ENCODE measurements at regions not wholly inside any gene's neighbourhood (a gene's known extent, or its start where the extent isn't known, plus 50 kb on each side); places are given as distances from the start of the nearest gene placed in this dataset.

DNA sequence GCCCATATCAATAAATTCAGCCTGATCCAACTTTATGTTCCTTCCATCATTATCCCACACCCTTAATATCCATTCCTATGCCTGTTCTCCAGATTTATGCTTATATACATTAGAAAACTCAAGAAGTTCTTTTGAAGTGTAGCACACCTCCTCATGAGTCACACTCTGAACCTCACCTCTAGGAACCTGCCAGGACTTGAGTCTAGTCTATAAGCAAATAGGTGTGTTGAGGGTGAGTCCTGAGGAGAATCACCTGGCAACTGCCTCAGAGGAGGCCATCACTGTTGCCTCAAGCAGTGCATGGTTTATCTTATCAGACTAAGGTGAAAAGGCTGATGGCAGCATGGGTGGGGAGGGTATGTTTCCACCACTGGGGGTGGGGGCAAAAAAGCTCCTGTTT is 496.7 kb downstream of the C6orf118 start:
- TF ChIP-seq CSDC2 (CRISPR knock-in tag; IDR thresholded peaks at IDR 0.05) (no peak), BACH2 (CRISPR knock-in tag; IDR thresholded peaks at IDR 0.05; ENCODE audit: borderline replicate concordance) (no peak), ZC3H10 (CRISPR knock-in tag; IDR thresholded peaks at IDR 0.05) (no peak)
- no peak for ATAC-seq

DNA sequence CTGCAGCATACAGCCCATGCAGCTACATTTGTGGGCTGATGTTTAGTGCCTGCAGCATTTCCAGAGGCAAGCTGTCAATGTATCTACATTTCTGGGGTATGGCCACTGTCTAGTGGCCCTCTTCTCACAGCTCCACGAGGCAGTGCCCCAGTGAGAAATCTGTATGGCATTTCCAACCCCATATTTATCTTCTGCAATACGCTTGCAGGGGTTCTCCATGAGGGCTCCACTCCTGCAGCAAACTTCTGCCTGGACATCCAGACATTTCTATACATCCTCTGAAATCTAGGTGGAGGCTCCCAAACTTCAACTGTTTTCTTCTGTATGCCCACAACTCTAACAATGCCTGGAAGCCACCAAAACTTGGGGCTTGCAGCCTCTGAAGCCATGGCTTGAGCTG is 502.3 kb downstream of the C6orf118 start:
- TF ChIP-seq, protein P1, sequence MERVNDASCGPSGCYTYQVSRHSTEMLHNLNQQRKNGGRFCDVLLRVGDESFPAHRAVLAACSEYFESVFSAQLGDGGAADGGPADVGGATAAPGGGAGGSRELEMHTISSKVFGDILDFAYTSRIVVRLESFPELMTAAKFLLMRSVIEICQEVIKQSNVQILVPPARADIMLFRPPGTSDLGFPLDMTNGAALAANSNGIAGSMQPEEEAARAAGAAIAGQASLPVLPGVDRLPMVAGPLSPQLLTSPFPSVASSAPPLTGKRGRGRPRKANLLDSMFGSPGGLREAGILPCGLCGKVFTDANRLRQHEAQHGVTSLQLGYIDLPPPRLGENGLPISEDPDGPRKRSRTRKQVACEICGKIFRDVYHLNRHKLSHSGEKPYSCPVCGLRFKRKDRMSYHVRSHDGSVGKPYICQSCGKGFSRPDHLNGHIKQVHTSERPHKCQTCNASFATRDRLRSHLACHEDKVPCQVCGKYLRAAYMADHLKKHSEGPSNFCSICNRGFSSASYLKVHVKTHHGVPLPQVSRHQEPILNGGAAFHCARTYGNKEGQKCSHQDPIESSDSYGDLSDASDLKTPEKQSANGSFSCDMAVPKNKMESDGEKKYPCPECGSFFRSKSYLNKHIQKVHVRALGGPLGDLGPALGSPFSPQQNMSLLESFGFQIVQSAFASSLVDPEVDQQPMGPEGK (CRISPR knock-in tag; IDR thresholded peaks at IDR 0.05; ENCODE audit: borderline replicate concordance), result no peak
- TF ChIP-seq OSR1 (CRISPR knock-in tag; IDR thresholded peaks at IDR 0.05) (no peak), SNAI2 (CRISPR knock-in tag; IDR thresholded peaks at IDR 0.05) (no peak), BACH2 (CRISPR knock-in tag; IDR thresholded peaks at IDR 0.05; ENCODE audit: borderline replicate concordance) (no peak), ARNTL (CRISPR knock-in tag; IDR thresholded peaks at IDR 0.05; ENCODE audit: borderline replicate concordance, low read depth) (no peak), ZFP30 (CRISPR knock-in tag; IDR thresholded peaks at IDR 0.05) (no peak), CSDC2 (CRISPR knock-in tag; IDR thresholded peaks at IDR 0.05) (no peak), ZC3H10 (CRISPR knock-in tag; IDR thresholded peaks at IDR 0.05) (no peak), ZNF565 (CRISPR knock-in tag; conservative IDR thresholded peaks at IDR 0.05; ENCODE audit: low read depth) (no peak), PPARA (CRISPR knock-in tag; IDR thresholded peaks at IDR 0.05; ENCODE audit: borderline replicate concordance) (no peak), ZNF70 (CRISPR knock-in tag; IDR thresholded peaks at IDR 0.05) (no peak), TOX (CRISPR knock-in tag; IDR thresholded peaks at IDR 0.05; ENCODE audit: borderline replicate concordance) (no peak), TCF4 (CRISPR knock-in tag; IDR thresholded peaks at IDR 0.05; ENCODE audit: borderline replicate concordance) (no peak)
- TF ChIP-seq, protein P2, sequence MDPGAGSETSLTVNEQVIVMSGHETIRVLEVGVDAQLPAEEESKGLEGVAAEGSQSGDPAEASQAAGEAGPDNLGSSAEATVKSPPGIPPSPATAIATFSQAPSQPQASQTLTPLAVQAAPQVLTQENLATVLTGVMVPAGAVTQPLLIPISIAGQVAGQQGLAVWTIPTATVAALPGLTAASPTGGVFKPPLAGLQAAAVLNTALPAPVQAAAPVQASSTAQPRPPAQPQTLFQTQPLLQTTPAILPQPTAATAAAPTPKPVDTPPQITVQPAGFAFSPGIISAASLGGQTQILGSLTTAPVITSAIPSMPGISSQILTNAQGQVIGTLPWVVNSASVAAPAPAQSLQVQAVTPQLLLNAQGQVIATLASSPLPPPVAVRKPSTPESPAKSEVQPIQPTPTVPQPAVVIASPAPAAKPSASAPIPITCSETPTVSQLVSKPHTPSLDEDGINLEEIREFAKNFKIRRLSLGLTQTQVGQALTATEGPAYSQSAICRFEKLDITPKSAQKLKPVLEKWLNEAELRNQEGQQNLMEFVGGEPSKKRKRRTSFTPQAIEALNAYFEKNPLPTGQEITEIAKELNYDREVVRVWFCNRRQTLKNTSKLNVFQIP (CRISPR knock-in tag; IDR thresholded peaks at IDR 0.05; ENCODE audit: borderline replicate concordance, low read depth), result no peak
- TF ChIP-seq, protein P3, sequence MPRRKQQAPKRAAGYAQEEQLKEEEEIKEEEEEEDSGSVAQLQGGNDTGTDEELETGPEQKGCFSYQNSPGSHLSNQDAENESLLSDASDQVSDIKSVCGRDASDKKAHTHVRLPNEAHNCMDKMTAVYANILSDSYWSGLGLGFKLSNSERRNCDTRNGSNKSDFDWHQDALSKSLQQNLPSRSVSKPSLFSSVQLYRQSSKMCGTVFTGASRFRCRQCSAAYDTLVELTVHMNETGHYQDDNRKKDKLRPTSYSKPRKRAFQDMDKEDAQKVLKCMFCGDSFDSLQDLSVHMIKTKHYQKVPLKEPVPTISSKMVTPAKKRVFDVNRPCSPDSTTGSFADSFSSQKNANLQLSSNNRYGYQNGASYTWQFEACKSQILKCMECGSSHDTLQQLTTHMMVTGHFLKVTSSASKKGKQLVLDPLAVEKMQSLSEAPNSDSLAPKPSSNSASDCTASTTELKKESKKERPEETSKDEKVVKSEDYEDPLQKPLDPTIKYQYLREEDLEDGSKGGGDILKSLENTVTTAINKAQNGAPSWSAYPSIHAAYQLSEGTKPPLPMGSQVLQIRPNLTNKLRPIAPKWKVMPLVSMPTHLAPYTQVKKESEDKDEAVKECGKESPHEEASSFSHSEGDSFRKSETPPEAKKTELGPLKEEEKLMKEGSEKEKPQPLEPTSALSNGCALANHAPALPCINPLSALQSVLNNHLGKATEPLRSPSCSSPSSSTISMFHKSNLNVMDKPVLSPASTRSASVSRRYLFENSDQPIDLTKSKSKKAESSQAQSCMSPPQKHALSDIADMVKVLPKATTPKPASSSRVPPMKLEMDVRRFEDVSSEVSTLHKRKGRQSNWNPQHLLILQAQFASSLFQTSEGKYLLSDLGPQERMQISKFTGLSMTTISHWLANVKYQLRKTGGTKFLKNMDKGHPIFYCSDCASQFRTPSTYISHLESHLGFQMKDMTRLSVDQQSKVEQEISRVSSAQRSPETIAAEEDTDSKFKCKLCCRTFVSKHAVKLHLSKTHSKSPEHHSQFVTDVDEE (CRISPR knock-in tag; IDR thresholded peaks at IDR 0.05), result no peak
- TF ChIP-seq, protein P4, sequence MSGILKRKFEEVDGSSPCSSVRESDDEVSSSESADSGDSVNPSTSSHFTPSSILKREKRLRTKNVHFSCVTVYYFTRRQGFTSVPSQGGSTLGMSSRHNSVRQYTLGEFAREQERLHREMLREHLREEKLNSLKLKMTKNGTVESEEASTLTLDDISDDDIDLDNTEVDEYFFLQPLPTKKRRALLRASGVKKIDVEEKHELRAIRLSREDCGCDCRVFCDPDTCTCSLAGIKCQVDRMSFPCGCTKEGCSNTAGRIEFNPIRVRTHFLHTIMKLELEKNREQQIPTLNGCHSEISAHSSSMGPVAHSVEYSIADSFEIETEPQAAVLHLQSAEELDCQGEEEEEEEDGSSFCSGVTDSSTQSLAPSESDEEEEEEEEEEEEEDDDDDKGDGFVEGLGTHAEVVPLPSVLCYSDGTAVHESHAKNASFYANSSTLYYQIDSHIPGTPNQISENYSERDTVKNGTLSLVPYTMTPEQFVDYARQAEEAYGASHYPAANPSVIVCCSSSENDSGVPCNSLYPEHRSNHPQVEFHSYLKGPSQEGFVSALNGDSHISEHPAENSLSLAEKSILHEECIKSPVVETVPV (CRISPR knock-in tag; IDR thresholded peaks at IDR 0.05), result no peak
- no peak for ATAC-seq

GRCh38 chr6:164795056-164795815 is 514.2 kb downstream of the C6orf118 start:
- no peak for ATAC-seq

DNA sequence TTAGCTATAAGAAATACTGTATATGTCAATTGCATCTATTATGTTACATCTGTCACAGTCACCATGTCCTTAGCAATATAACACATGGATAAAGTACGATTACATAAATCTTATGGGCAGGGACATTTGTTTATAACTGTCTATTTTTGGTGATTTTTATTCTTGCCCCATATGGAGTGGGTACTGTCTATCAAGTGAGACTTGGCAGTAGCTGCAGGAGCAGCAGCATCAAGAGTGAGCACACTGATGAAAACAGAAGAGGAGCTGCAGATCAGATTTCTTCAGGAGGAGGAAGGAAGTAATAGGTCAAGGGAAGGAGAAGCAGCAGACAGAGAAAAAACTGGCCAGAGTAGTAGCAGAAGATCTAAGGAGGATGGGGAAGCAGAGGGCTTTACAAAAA is 516.7 kb downstream of the C6orf118 start:
- ATAC-seq, result no peak
- no peak for TF ChIP-seq TOX (CRISPR knock-in tag; IDR thresholded peaks at IDR 0.05; ENCODE audit: borderline replicate concordance)
- no peak for TF ChIP-seq RARB (CRISPR knock-in tag; IDR thresholded peaks at IDR 0.05)

More at GRCh38 chr6:164795056-164795815, 514.2 kb downstream of the C6orf118 start:
- TF ChIP-seq RARB (CRISPR knock-in tag; IDR thresholded peaks at IDR 0.05), result no peak
- no peak for TF ChIP-seq TOX (CRISPR knock-in tag; IDR thresholded peaks at IDR 0.05; ENCODE audit: borderline replicate concordance)

- TF ChIP-seq OSR1 (CRISPR knock-in tag; IDR thresholded peaks at IDR 0.05), result no peak
- TF ChIP-seq, protein P5, sequence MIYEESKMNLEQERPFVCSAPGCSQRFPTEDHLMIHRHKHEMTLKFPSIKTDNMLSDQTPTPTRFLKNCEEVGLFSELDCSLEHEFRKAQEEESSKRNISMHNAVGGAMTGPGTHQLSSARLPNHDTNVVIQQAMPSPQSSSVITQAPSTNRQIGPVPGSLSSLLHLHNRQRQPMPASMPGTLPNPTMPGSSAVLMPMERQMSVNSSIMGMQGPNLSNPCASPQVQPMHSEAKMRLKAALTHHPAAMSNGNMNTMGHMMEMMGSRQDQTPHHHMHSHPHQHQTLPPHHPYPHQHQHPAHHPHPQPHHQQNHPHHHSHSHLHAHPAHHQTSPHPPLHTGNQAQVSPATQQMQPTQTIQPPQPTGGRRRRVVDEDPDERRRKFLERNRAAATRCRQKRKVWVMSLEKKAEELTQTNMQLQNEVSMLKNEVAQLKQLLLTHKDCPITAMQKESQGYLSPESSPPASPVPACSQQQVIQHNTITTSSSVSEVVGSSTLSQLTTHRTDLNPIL (CRISPR knock-in tag; IDR thresholded peaks at IDR 0.05; ENCODE audit: low read depth), result no peak
- no peak for TF ChIP-seq RARB (CRISPR knock-in tag; IDR thresholded peaks at IDR 0.05)
- TF ChIP-seq, protein P2 (CRISPR knock-in tag; IDR thresholded peaks at IDR 0.05; ENCODE audit: borderline replicate concordance, low read depth), result no peak
- TF ChIP-seq ZC3H10 (CRISPR knock-in tag; IDR thresholded peaks at IDR 0.05), result no peak
- TF ChIP-seq ARNTL (CRISPR knock-in tag; IDR thresholded peaks at IDR 0.05; ENCODE audit: borderline replicate concordance, low read depth), result no peak
These were observed 517.9 kb downstream of the C6orf118 start for GRCh38 chr6:164791498-164791897.

More at GRCh38 chr6:164791498-164791897, 517.9 kb downstream of the C6orf118 start:
- no peak for ATAC-seq

All from SK-N-SH treated with all-trans-retinoic acid at 6 μM for 48 hours (cell line).